ENCODE measurements at regions not wholly inside any gene's neighbourhood (a gene's known extent, or its start where the extent isn't known, plus 50 kb on each side); places are given as distances from the start of the nearest gene placed in this dataset.

- H3K36me3 ChIP-seq (ENCODE audit: control insufficient read depth, insufficient read depth, low read length): no peaks in the 10 kb centered on the region
- H3K4me1 ChIP-seq (ENCODE audit: control insufficient read depth, insufficient read depth, low read length, poor library complexity, severe bottlenecking): no peaks in the 10 kb centered on the region
- WGBS, 2 experiments (ENCODE audit: insufficient coverage in 2 of 2): 83 to 88% methylated on average over 1 of the region's 1 CpG
- no peak overlapping the region for H3K27ac ChIP-seq (ENCODE audit: low read depth, low read length, severe bottlenecking)
- H3K9me3 ChIP-seq (ENCODE audit: control insufficient read depth, low read length): no peaks in the 10 kb centered on the region
- H3K4me3 ChIP-seq (ENCODE audit: extremely low read depth, insufficient read depth, low read length, poor library complexity, severe bottlenecking): no peak overlapping the region
These were observed 67.9 kb upstream of the CCDC54 start for GRCh38 chr3:107309312-107309711.

GRCh38 chr3:107313711-107314110 is 63.5 kb upstream of the CCDC54 start:
- Histone ChIP-seq H3K27ac (ENCODE audit: low read depth, low read length, severe bottlenecking) (no peak overlapping the region), H3K9me3 (ENCODE audit: control insufficient read depth, low read length) (no peaks in the 10 kb centered on the region), H3K4me3 (ENCODE audit: extremely low read depth, insufficient read depth, low read length, poor library complexity, severe bottlenecking) (no peak overlapping the region), H3K4me1 (ENCODE audit: control insufficient read depth, insufficient read depth, low read length, poor library complexity, severe bottlenecking) (no peaks in the 10 kb centered on the region), H3K36me3 (ENCODE audit: control insufficient read depth, insufficient read depth, low read length) (no peaks in the 10 kb centered on the region)
- WGBS, 2 experiments (ENCODE audit: insufficient coverage in 2 of 2): 83% methylated on average over 1 of the region's 3 CpGs; no CpG with 5 or more reads in 1 of the 2 experiments

- no peak overlapping the region for H3K27ac ChIP-seq (ENCODE audit: low read depth, low read length, severe bottlenecking)
- no peak overlapping the region for H3K4me3 ChIP-seq (ENCODE audit: extremely low read depth, insufficient read depth, low read length, poor library complexity, severe bottlenecking)
- WGBS, 2 experiments (ENCODE audit: insufficient coverage in 2 of 2): 91 to 96% methylated on average over 2 to 4 of the region's 4 CpGs
- no peaks in the 10 kb centered on the region for H3K36me3 ChIP-seq (ENCODE audit: control insufficient read depth, insufficient read depth, low read length)
- H3K9me3 ChIP-seq (ENCODE audit: control insufficient read depth, low read length): no peaks in the 10 kb centered on the region
- no peaks in the 10 kb centered on the region for H3K4me1 ChIP-seq (ENCODE audit: control insufficient read depth, insufficient read depth, low read length, poor library complexity, severe bottlenecking)
These were observed 62.1 kb upstream of the CCDC54 start for GRCh38 chr3:107315141-107315540.

GRCh38 chr3:107323723-107324122 is 53.5 kb upstream of the CCDC54 start:
- H3K4me3 ChIP-seq (ENCODE audit: extremely low read depth, insufficient read depth, low read length, poor library complexity, severe bottlenecking): no peak overlapping the region
- no peaks in the 10 kb centered on the region for H3K9me3 ChIP-seq (ENCODE audit: control insufficient read depth, low read length)
- WGBS, 2 experiments (ENCODE audit: insufficient coverage in 2 of 2): 90 to 100% methylated on average over 2 of the region's 2 CpGs
- H3K4me1 ChIP-seq (ENCODE audit: control insufficient read depth, insufficient read depth, low read length, poor library complexity, severe bottlenecking): no peaks in the 10 kb centered on the region
- no peaks in the 10 kb centered on the region for H3K36me3 ChIP-seq (ENCODE audit: control insufficient read depth, insufficient read depth, low read length)
- no peak overlapping the region for H3K27ac ChIP-seq (ENCODE audit: low read depth, low read length, severe bottlenecking)

DNA sequence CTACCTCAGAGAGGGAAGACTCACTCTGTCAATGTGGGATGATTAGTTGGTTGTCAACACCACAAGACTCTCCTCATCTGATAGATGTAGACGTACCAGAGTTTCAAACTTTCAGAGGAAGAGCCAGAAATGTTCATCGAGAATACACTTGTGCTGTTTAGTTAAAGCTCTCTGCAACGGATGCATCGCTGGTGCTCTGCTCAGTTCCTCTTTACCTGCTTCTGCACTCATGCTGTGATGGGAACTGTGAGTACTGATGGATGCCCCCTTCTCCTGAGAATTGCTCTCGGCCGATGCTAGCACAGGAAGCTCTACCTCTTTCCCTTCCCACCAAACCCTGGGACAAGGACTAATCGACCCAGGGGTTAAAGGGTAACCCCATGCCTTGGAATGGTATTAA is 51.8 kb upstream of the CCDC54 start:
- H3K9me3 ChIP-seq (ENCODE audit: control insufficient read depth, low read length): no peaks in the 10 kb centered on the region
- H3K4me3 ChIP-seq (ENCODE audit: extremely low read depth, insufficient read depth, low read length, poor library complexity, severe bottlenecking): no peak overlapping the region
- WGBS, 2 experiments (ENCODE audit: insufficient coverage in 2 of 2): 93 to 97% methylated on average over 2 to 6 of the region's 7 CpGs
- H3K36me3 ChIP-seq (ENCODE audit: control insufficient read depth, insufficient read depth, low read length): no peaks in the 10 kb centered on the region
- no peak overlapping the region for H3K27ac ChIP-seq (ENCODE audit: low read depth, low read length, severe bottlenecking)
- no peaks in the 10 kb centered on the region for H3K4me1 ChIP-seq (ENCODE audit: control insufficient read depth, insufficient read depth, low read length, poor library complexity, severe bottlenecking)
